Hepatocyte (in vitro differentiated cells): ENCODE measurements at regions not wholly inside any gene's neighbourhood (a gene's known extent, or its start where the extent isn't known, plus 50 kb on each side); places are given as distances from the start of the nearest gene placed in this dataset.

Source experiments
- DNase-seq: peaks from one replicate; pipeline ENCODE4 v3.0.0-alpha.2; 2016; ENCODE audit warnings: low spot score
- H2AFZ ChIP-seq: fragments of 200-600 bp; sonication (generic); 2 replicates; pipeline ENCODE4 v1.6.0; 2016; ENCODE audit warnings: antibody characterized with exemption, mild to moderate bottlenecking
- H3K27ac ChIP-seq: fragments of 200-600 bp; sonication (generic); 2 replicates; pipeline ENCODE4 v1.5.1; 2016; ENCODE audit warnings: mild to moderate bottlenecking
- H3K27me3 ChIP-seq: fragments of 200-600 bp; sonication (generic); 2 replicates; pipeline ENCODE4 v1.6.1; 2016
- H3K36me3 ChIP-seq: fragments of 200-600 bp; sonication (generic); replicated peaks from 2 replicates; pipeline ENCODE4 v1.5.1; 2016; ENCODE audit warnings: low read depth; ENCODE audit not compliant: insufficient read depth
- H3K4me1 ChIP-seq: fragments of 200-600 bp; sonication (generic); 2 replicates; pipeline ENCODE4 v1.5.1; 2016; ENCODE audit warnings: mild to moderate bottlenecking, moderate library complexity; ENCODE audit not compliant: insufficient read depth
- H3K4me2 ChIP-seq: fragments of 200-600 bp; sonication (generic); 2 replicates; pipeline ENCODE4 v1.6.0; 2016
- H3K4me3 ChIP-seq: fragments of 200-600 bp; sonication (generic); 2 replicates; pipeline ENCODE4 v1.5.1; 2016; ENCODE audit warnings: mild to moderate bottlenecking
- H3K79me2 ChIP-seq: fragments of 200-600 bp; sonication (generic); 2 replicates; pipeline ENCODE4 v1.6.0; 2017; ENCODE audit warnings: mild to moderate bottlenecking
- H3K9me2 ChIP-seq: fragments of 200-600 bp; sonication (generic); replicated peaks from 2 replicates; pipeline ENCODE4 v1.6.0; 2017; ENCODE audit warnings: mild to moderate bottlenecking; ENCODE audit not compliant: insufficient read depth
- H3K9me3 ChIP-seq: fragments of 200-600 bp; sonication (generic); 2 replicates; pipeline ENCODE4 v1.5.1; 2016; ENCODE audit warnings: low read depth, mild to moderate bottlenecking
- H4K20me1 ChIP-seq: fragments of 200-600 bp; sonication (generic); 2 replicates; pipeline ENCODE4 v1.6.0; 2016; ENCODE audit warnings: mild to moderate bottlenecking; ENCODE audit not compliant: insufficient read depth, poor library complexity, severe bottlenecking
- CTCF ChIP-seq: fragments of 200-600 bp; sonication (generic); IDR thresholded peaks from 2 replicates; pipeline ENCODE4 v1.5.1; 2016; ENCODE audit warnings: antibody characterized with exemption, mild to moderate bottlenecking; ENCODE audit not compliant: poor library complexity
- EZH2 ChIP-seq: fragments of 200-600 bp; sonication (generic); IDR thresholded peaks from 2 replicates; pipeline ENCODE4 v1.6.1; 2016; ENCODE audit warnings: antibody characterized with exemption, mild to moderate bottlenecking, borderline replicate concordance
- EZH2phosphoT487 ChIP-seq: fragments of 200-600 bp; sonication (generic); IDR thresholded peaks from one replicate; pipeline ENCODE4 v1.6.1; 2018; ENCODE audit warnings: antibody characterized with exemption, mild to moderate bottlenecking, low read depth, moderate library complexity; ENCODE audit not compliant: unreplicated experiment, severe bottlenecking
- WGBS: methylation state at CpG from one replicate; pipeline ENCODE4 v1.1.6; 2016; ENCODE audit warnings: low lambda C conversion rate; ENCODE audit errors: missing lambda C conversion rate; 5-methylcytosine and 5-hydroxymethylcytosine counted together

- Histone ChIP-seq H3K36me3 (no peaks in the 10 kb centered on the region), H3K79me2 (no peaks in the 10 kb centered on the region), H2AFZ (no peak overlapping the region), H3K27me3 (no peaks in the 10 kb centered on the region), H4K20me1 (no peaks in the 10 kb centered on the region), H3K9me2 (no peaks in the 10 kb centered on the region), H3K9me3 (no peaks in the 10 kb centered on the region), H3K4me3 (no peak overlapping the region), H3K4me1 (no peaks in the 10 kb centered on the region), H3K27ac (no peak overlapping the region), H3K4me2 (no peak overlapping the region)
- WGBS, result 74% methylated on average over 1 of the region's 1 CpG
- no peak for DNase-seq
- no peak for TF ChIP-seq EZH2
- no peak for TF ChIP-seq CTCF
- TF ChIP-seq EZH2phosphoT487, result no peak
Measured at GRCh38 chr10:90458054-90458453, 399.8 kb downstream of the HTR7 start.

GRCh38 chr10:90458571-90458970 is 399.3 kb downstream of the HTR7 start:
- H3K4me3 ChIP-seq, result no peak overlapping the region
- DNase-seq, result no peak
- no peak overlapping the region for H3K4me2 ChIP-seq
- no peaks in the 10 kb centered on the region for H3K79me2 ChIP-seq
- H4K20me1 ChIP-seq, result no peaks in the 10 kb centered on the region
- WGBS, result 36% methylated on average over 1 of the region's 1 CpG
- no peaks in the 10 kb centered on the region for H3K4me1 ChIP-seq
- H3K27ac ChIP-seq, result no peak overlapping the region
- no peak for TF ChIP-seq EZH2
- TF ChIP-seq CTCF, result no peak
- no peak for TF ChIP-seq EZH2phosphoT487
- no peaks in the 10 kb centered on the region for H3K27me3 ChIP-seq
- no peaks in the 10 kb centered on the region for H3K9me3 ChIP-seq
- H3K36me3 ChIP-seq, result no peaks in the 10 kb centered on the region
- H3K9me2 ChIP-seq, result no peaks in the 10 kb centered on the region
- no peak overlapping the region for H2AFZ ChIP-seq

GRCh38 chr10:90461437-90462155 is 396.2 kb downstream of the HTR7 start:
- Histone ChIP-seq H3K4me3 (no peak overlapping the region), H3K9me2 (no peaks in the 10 kb centered on the region), H3K4me2 (no peak overlapping the region), H3K4me1 (no peaks in the 10 kb centered on the region), H3K27ac (no peak overlapping the region), H3K27me3 (no peaks in the 10 kb centered on the region), H2AFZ (no peak overlapping the region), H3K79me2 (no peaks in the 10 kb centered on the region), H3K36me3 (no peaks in the 10 kb centered on the region), H4K20me1 (no peaks in the 10 kb centered on the region), H3K9me3 (no peaks in the 10 kb centered on the region)
- no peak for DNase-seq
- 70% methylated on average over 4 of the region's 4 CpGs for WGBS
- TF ChIP-seq EZH2 (no peak), CTCF (no peak), EZH2phosphoT487 (no peak)
